OCI-LY7 (cell line): ENCODE measurements at regions not wholly inside any gene's neighbourhood (a gene's known extent, or its start where the extent isn't known, plus 50 kb on each side); places are given as distances from the start of the nearest gene placed in this dataset.

Source experiments
- EZH2phosphoT487 ChIP-seq: fragments of 200-600 bp; sonication (generic); IDR thresholded peaks from 2 replicates; pipeline ENCODE4 v1.6.1; 2018; ENCODE audit warnings: low read depth, borderline replicate concordance, mild to moderate bottlenecking, mixed run types, antibody characterized with exemption, low read length, moderate library complexity, mixed read lengths
- TF ChIP-seq, protein P1 (sequence below): fragments of 200-600 bp; sonication (generic); conservative IDR thresholded peaks from 2 replicates; pipeline ENCODE4 v1.5.1; 2014; ENCODE audit warnings: mild to moderate bottlenecking, antibody characterized with exemption, low read length, moderate library complexity, mixed read lengths

DNA sequence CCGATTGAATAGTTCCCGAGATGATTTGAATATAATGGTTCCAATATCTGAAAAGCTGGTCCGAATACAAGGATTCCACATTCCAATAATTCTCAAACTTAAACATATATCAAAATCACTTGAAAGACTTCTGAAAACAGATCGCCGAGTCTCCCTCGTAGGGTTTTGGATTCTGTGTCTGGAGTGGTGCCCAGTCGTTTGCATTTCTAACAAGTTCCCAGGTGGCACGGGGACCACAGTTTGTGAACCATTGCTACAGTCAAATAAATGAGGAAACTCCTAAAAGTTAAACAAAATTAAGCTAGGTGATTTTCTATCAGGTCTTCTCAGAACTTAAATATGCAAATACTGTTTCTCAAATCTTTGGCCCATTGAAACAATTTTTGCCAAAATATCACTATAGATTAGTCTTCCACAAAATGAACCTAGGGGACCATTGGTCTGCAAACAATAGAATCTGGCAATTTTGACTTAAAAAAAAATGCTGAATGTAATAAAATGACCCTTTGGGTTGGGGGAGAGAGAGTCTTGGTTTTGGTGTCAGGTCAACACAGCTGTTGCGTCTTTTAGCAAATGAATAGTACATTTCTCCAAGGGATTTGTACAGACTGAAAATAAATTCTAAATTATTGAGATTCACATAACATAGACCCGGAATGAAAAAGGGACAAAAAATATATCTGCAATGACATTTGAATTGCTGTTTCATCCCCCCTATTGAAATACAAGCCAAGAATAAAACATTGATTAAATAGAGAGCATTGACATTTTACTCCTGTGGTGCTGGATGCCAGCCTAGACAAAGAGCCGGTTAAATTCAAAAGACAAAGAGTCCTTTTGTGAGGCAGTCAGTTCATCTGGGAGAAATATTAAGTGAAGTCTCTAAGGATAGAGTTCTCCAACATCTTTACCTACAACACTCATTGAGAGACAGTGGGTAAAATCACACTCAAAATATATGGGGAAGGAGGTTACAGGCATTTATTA, 175.7 kb upstream of the ADAMTS9 start:
- TF ChIP-seq, protein P1, sequence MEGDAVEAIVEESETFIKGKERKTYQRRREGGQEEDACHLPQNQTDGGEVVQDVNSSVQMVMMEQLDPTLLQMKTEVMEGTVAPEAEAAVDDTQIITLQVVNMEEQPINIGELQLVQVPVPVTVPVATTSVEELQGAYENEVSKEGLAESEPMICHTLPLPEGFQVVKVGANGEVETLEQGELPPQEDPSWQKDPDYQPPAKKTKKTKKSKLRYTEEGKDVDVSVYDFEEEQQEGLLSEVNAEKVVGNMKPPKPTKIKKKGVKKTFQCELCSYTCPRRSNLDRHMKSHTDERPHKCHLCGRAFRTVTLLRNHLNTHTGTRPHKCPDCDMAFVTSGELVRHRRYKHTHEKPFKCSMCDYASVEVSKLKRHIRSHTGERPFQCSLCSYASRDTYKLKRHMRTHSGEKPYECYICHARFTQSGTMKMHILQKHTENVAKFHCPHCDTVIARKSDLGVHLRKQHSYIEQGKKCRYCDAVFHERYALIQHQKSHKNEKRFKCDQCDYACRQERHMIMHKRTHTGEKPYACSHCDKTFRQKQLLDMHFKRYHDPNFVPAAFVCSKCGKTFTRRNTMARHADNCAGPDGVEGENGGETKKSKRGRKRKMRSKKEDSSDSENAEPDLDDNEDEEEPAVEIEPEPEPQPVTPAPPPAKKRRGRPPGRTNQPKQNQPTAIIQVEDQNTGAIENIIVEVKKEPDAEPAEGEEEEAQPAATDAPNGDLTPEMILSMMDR, result no peak
- TF ChIP-seq EZH2phosphoT487, result no peak
